ENCODE measurements at regions not wholly inside any gene's neighbourhood (a gene's known extent, or its start where the extent isn't known, plus 50 kb on each side); places are given as distances from the start of the nearest gene placed in this dataset.

- DNase-seq (no peak), ATAC-seq (ENCODE audit: poor library complexity) (no peak)
- Histone ChIP-seq H3K27me3 (ENCODE audit: control insufficient read depth in 1 of 2, insufficient read depth in 2 of 2, low read length in 2 of 2) (peaks cover 0 to 4% of the 10 kb centered on the region in 2 experiments), H3K27ac (ENCODE audit: low read depth in 1 of 2, low read length in 2 of 2) (no peak overlapping the region), H3K4me1 (ENCODE audit: insufficient read depth, low read length) (no peaks in the 10 kb centered on the region), H3K9me3 (ENCODE audit: control insufficient read depth in 1 of 2, insufficient read depth in 1 of 2, low read length in 2 of 2) (no peaks in the 10 kb centered on the region), H3K36me3 (ENCODE audit: insufficient read depth, low read length) (no peaks in the 10 kb centered on the region), H3K4me3 (ENCODE audit: low read length) (no peak overlapping the region)
- TF ChIP-seq CTCF (IDR thresholded peaks at IDR 0.05): no peak
- no peaks in the 10 kb centered on the region for H3K4me1 Mint-ChIP-seq (ENCODE audit: low read depth)
- intact Hi-C loops (cut with DNase I, micrococcal nuclease): no loop called here
- no peaks in the 10 kb centered on the region for H3K9me3 Mint-ChIP-seq
- POLR2A ChIA-PET: no interaction called here
- CTCF ChIA-PET: interaction anchor here (0.8 kb wide), 1 partner anchor 159 kb away, joined by 3 read pairs; no protein-coding TSS in a partner anchor
- no peak overlapping the region for H3K27ac Mint-ChIP-seq
- no peaks in the 10 kb centered on the region for H3K36me3 Mint-ChIP-seq (ENCODE audit: low read depth)
- no peak overlapping the region for H3K4me3 Mint-ChIP-seq
- peaks cover 6% of the 10 kb centered on the region for H3K27me3 Mint-ChIP-seq
Observed at GRCh38 chr13:44651724-44652123, 75.6 kb upstream of the TSC22D1 start.

GRCh38 chr13:44651209-44651608 is 75.1 kb upstream of the TSC22D1 start:
- no peak for TF ChIP-seq CTCF (IDR thresholded peaks at IDR 0.05)
- H3K27ac Mint-ChIP-seq: no peak overlapping the region
- Histone ChIP-seq H3K36me3 (ENCODE audit: insufficient read depth, low read length) (no peaks in the 10 kb centered on the region), H3K4me1 (ENCODE audit: insufficient read depth, low read length) (no peaks in the 10 kb centered on the region), H3K27ac (ENCODE audit: low read depth in 1 of 2, low read length in 2 of 2) (no peak overlapping the region), H3K4me3 (ENCODE audit: low read length) (no peak overlapping the region), H3K27me3 (ENCODE audit: control insufficient read depth in 1 of 2, insufficient read depth in 2 of 2, low read length in 2 of 2) (peaks cover 0 to 4% of the 10 kb centered on the region in 2 experiments), H3K9me3 (ENCODE audit: control insufficient read depth in 1 of 2, insufficient read depth in 1 of 2, low read length in 2 of 2) (no peaks in the 10 kb centered on the region)
- DNase-seq: no peak
- POLR2A ChIA-PET: no interaction called here
- H3K4me1 Mint-ChIP-seq (ENCODE audit: low read depth): no peaks in the 10 kb centered on the region
- no peak overlapping the region for H3K4me3 Mint-ChIP-seq
- CTCF ChIA-PET: interaction anchor here (0.8 kb wide), 1 partner anchor 159 kb away, joined by 3 read pairs; no protein-coding TSS in a partner anchor
- H3K36me3 Mint-ChIP-seq (ENCODE audit: low read depth): no peaks in the 10 kb centered on the region
- ATAC-seq (ENCODE audit: poor library complexity): no peak
- intact Hi-C loops (cut with DNase I, micrococcal nuclease): no loop called here
- peaks cover 9% of the 10 kb centered on the region for H3K27me3 Mint-ChIP-seq
- H3K9me3 Mint-ChIP-seq: no peaks in the 10 kb centered on the region

- DNase-seq: no peak
- intact Hi-C loops (cut with DNase I, micrococcal nuclease): loop anchor here in 1 of 2 experiments (2.0 kb wide), 1 partner anchor 167 kb away; no protein-coding TSS in a partner anchor
- H3K4me1 ChIP-seq (ENCODE audit: insufficient read depth, low read length): no peaks in the 10 kb centered on the region
- no peaks in the 10 kb centered on the region for H3K36me3 ChIP-seq (ENCODE audit: insufficient read depth, low read length)
- POLR2A ChIA-PET: no interaction called here
- no peak overlapping the region for H3K27ac Mint-ChIP-seq
- H3K9me3 ChIP-seq (ENCODE audit: control insufficient read depth in 1 of 2, insufficient read depth in 1 of 2, low read length in 2 of 2): no peaks in the 10 kb centered on the region
- no peaks in the 10 kb centered on the region for H3K36me3 Mint-ChIP-seq (ENCODE audit: low read depth)
- no peaks in the 10 kb centered on the region for H3K9me3 Mint-ChIP-seq
- TF ChIP-seq CTCF (IDR thresholded peaks at IDR 0.05): no peak
- no peak overlapping the region for H3K27ac ChIP-seq (ENCODE audit: low read depth in 1 of 2, low read length in 2 of 2)
- H3K4me1 Mint-ChIP-seq (ENCODE audit: low read depth): no peaks in the 10 kb centered on the region
- ATAC-seq (ENCODE audit: poor library complexity): no peak
- H3K27me3 ChIP-seq (ENCODE audit: control insufficient read depth in 1 of 2, insufficient read depth in 2 of 2, low read length in 2 of 2): peaks cover 0 to 4% of the 10 kb centered on the region in 2 experiments
- CTCF ChIA-PET: no interaction called here
- no peak overlapping the region for H3K4me3 Mint-ChIP-seq
- no peak overlapping the region for H3K4me3 ChIP-seq (ENCODE audit: low read length)
- H3K27me3 Mint-ChIP-seq: peaks cover 9% of the 10 kb centered on the region
Observed at GRCh38 chr13:44649834-44650233, 73.7 kb upstream of the TSC22D1 start.

Measured in CD4-positive, alpha-beta T cell (primary cell).